HepG2 (cell line): ENCODE measurements at regions not wholly inside any gene's neighbourhood (a gene's known extent, or its start where the extent isn't known, plus 50 kb on each side); places are given as distances from the start of the nearest gene placed in this dataset.

Experiments used
- ATAC-seq: fragments of 200-7000 bp; cut with Tn5 transposase; 3 replicates; pipeline ENCODE4 v1.9.1; 2020; ENCODE audit warnings: mild to moderate bottlenecking, moderate library complexity
- BruUV-seq: library from RNA; stranded (reverse); fragments of 400-500 nt; replicated peaks from 2 replicates; lab custom pipeline; 2021; lab: Mats Ljungman, UMichigan
- CTCF ChIA-PET: fragments of 300-600 bp; formaldehyde crosslinking; extraction: SDS; loops from one replicate; lab custom pipeline; 2021; ENCODE audit warnings: low total read pairs, inconsistent platforms, low intra/inter-chr PET ratio; lab: Yijun Ruan, JAX
- POLR2A ChIA-PET: fragments of 350-600 bp; sonication (Branson Sonifier 250); formaldehyde crosslinking; loops from one replicate; lab custom pipeline; 2020; ENCODE audit warnings: antibody characterized with exemption, inconsistent platforms; lab: Yijun Ruan, JAX
- DNase-seq: peaks from one replicate; pipeline ENCODE4 v3.0.0-alpha.2; 2015; ENCODE audit warnings: low spot score
- FAIRE-seq: peaks from 3 replicates; lab custom pipeline; 2011; peaks lifted over from hg19 to GRCh38; lab: Jason Lieb, UNC
- H2AFZ ChIP-seq: one replicate; pipeline ENCODE4 v1.6.1; 2011; ENCODE audit warnings: low read length, inconsistent platforms
- H3K27ac ChIP-seq: fragments of 300-600 bp; 3 replicates; pipeline ENCODE4 v1.8.0; 2011; ENCODE audit warnings: mixed run types, mild to moderate bottlenecking, mixed read lengths, low read length, inconsistent platforms; ENCODE audit not compliant: insufficient read depth; ENCODE audit errors: extremely low read length
- H3K27me3 ChIP-seq, 2 experiments: fragments of 200-600 bp in 1 of 2; 2 replicates in 1 of 2; 3 replicates in 1 of 2; pipeline versions ENCODE4 v1.6.0 to v1.8.0; 2011; ENCODE audit warnings: low read length in 2 of 2, mild to moderate bottlenecking in 2 of 2, moderate library complexity in 2 of 2, inconsistent platforms in 1 of 2; ENCODE audit not compliant: insufficient read depth in 2 of 2, control insufficient read depth in 1 of 2
- H3K36me3 ChIP-seq, 2 experiments: fragments of 200-600 bp in 1 of 2; replicated peaks in 1 of 2; 2 replicates in 1 of 2; 3 replicates in 1 of 2; pipeline versions ENCODE4 v1.5.1 to v1.8.0; 2011; ENCODE audit warnings: low read length in 2 of 2, inconsistent platforms in 1 of 2; ENCODE audit not compliant: insufficient read depth in 2 of 2, control insufficient read depth in 1 of 2
- H3K4me1 ChIP-seq: 2 replicates; pipeline ENCODE4 v1.5.1; 2012; ENCODE audit warnings: low read length, inconsistent platforms; ENCODE audit not compliant: insufficient read depth
- H3K4me2 ChIP-seq: 2 replicates; pipeline ENCODE4 v1.6.0; 2011; ENCODE audit warnings: low read depth, low read length, inconsistent platforms
- H3K4me3 ChIP-seq, 3 experiments: fragments of 200-600 bp in 1 of 3; sonication (generic), shearing (Covaris generic) in 1 of 3; replicated peaks in 1 of 3; 2 replicates each; pipeline ENCODE4 v1.5.1; 2011 to 2016; ENCODE audit warnings: low read length in 3 of 3, inconsistent platforms in 2 of 3, low read depth in 2 of 3, mild to moderate bottlenecking in 2 of 3, control low read depth in 1 of 3, mixed read lengths in 1 of 3; ENCODE audit not compliant: insufficient read depth in 1 of 3
- H3K79me2 ChIP-seq: one replicate; pipeline ENCODE4 v1.6.1; 2011; ENCODE audit warnings: low read length, inconsistent platforms; ENCODE audit not compliant: insufficient read depth
- H3K9ac ChIP-seq: 2 replicates; pipeline ENCODE4 v1.6.0; 2011; ENCODE audit warnings: mild to moderate bottlenecking, low read depth, low read length, inconsistent platforms; ENCODE audit not compliant: insufficient read depth
- H3K9me3 ChIP-seq: 2 replicates; pipeline ENCODE4 v1.5.1; 2012; ENCODE audit warnings: mild to moderate bottlenecking, low read length
- H4K20me1 ChIP-seq: 2 replicates; pipeline ENCODE4 v1.6.0; 2011; ENCODE audit warnings: inconsistent platforms, mild to moderate bottlenecking, low read length, moderate library complexity; ENCODE audit not compliant: insufficient read depth
- ARNTL ChIP-seq: sonication (generic); formaldehyde crosslinking; IDR thresholded peaks from 2 replicates; pipeline ENCODE4 v1.4.0; 2020; ENCODE audit warnings: mild to moderate bottlenecking, missing genetic modification reagents
- CCDC6 ChIP-seq: sonication (generic); formaldehyde crosslinking; IDR thresholded peaks from 2 replicates; pipeline ENCODE4 v1.8.1; 2022; ENCODE audit warnings: mild to moderate bottlenecking, missing genetic modification reagents, moderate library complexity
- EHMT2 ChIP-seq: fragments of 200-600 bp; sonication (generic); IDR thresholded peaks from 2 replicates; pipeline ENCODE4 v1.7.0; 2017; ENCODE audit warnings: antibody characterized with exemption, low read depth, low read length, borderline replicate concordance
- HNRNPH1 ChIP-seq: fragments of 200-400 bp; formaldehyde crosslinking; optimal IDR thresholded peaks from 2 replicates; pipeline ENCODE3; 2017; ENCODE audit warnings: mild to moderate bottlenecking, low read depth, low read length
- HNRNPK ChIP-seq: fragments of 200-400 bp; formaldehyde crosslinking; IDR thresholded peaks from 2 replicates; pipeline ENCODE4 v1.6.1; 2018; ENCODE audit warnings: low read length, low read depth, moderate library complexity, mild to moderate bottlenecking; ENCODE audit not compliant: poor library complexity, severe bottlenecking
- HOXD1 ChIP-seq: sonication (generic); formaldehyde crosslinking; IDR thresholded peaks from 2 replicates; pipeline ENCODE4 v1.5.0; 2020; ENCODE audit warnings: missing genetic modification reagents
- JARID2 ChIP-seq: sonication (generic); formaldehyde crosslinking; IDR thresholded peaks from 2 replicates; pipeline ENCODE4 v1.8.1; 2023; ENCODE audit warnings: missing genetic modification reagents, inconsistent platforms; ENCODE audit not compliant: insufficient replicate concordance
- KDM5A ChIP-seq: fragments of 200-600 bp; sonication (generic); IDR thresholded peaks from 2 replicates; pipeline ENCODE4 v1.7.0; 2018; ENCODE audit warnings: antibody characterized with exemption, mild to moderate bottlenecking, low read length, borderline replicate concordance
- KLF9 ChIP-seq: IDR thresholded peaks from 2 replicates; pipeline ENCODE4 v1.6.1; 2016; ENCODE audit warnings: low read depth
- MTERF4 ChIP-seq: sonication (generic); formaldehyde crosslinking; IDR thresholded peaks from 2 replicates; pipeline ENCODE4 v1.8.0; 2023; ENCODE audit warnings: mild to moderate bottlenecking, missing genetic modification reagents
- NFAT5 ChIP-seq: sonication (generic); formaldehyde crosslinking; IDR thresholded peaks from 2 replicates; pipeline ENCODE4 v1.4.0; 2020; ENCODE audit warnings: missing genetic modification reagents
- NFYB ChIP-seq: sonication (generic); formaldehyde crosslinking; IDR thresholded peaks from 2 replicates; pipeline ENCODE4 v1.4.0; 2020; ENCODE audit warnings: missing genetic modification reagents
- PRPF4 ChIP-seq: fragments of 200-400 bp; formaldehyde crosslinking; IDR thresholded peaks from 2 replicates; pipeline ENCODE4 v1.6.1; 2016; ENCODE audit warnings: low read length, low read depth; ENCODE audit not compliant: poor library complexity, severe bottlenecking
- ZBTB26 ChIP-seq: IDR thresholded peaks from 2 replicates; pipeline ENCODE4 v1.6.1; 2016; ENCODE audit warnings: missing compliant biosample characterization, missing genetic modification reagents, borderline replicate concordance
- ZNF207 ChIP-seq: fragments of 450-650 bp; IDR thresholded peaks from 2 replicates; pipeline ENCODE4 v1.6.1; 2016; ENCODE audit warnings: antibody characterized with exemption, borderline replicate concordance
- ZNF549 ChIP-seq: sonication (generic); formaldehyde crosslinking; IDR thresholded peaks from 2 replicates; pipeline ENCODE4 v1.5.0; 2020; ENCODE audit warnings: missing genetic modification reagents
- ZNF614 ChIP-seq: IDR thresholded peaks from 2 replicates; pipeline ENCODE4 v1.6.1; 2018; ENCODE audit warnings: missing biosample characterization, missing genetic modification reagents, inconsistent platforms, borderline replicate concordance
- ZNF883 ChIP-seq: sonication (generic); formaldehyde crosslinking; IDR thresholded peaks from 2 replicates; pipeline ENCODE4 v1.5.1; 2020; ENCODE audit warnings: mild to moderate bottlenecking, missing genetic modification reagents; ENCODE audit errors: not compliant biosample characterization
- WGBS: methylation state at CpG from one replicate; pipeline ENCODE4 v1.1.6; 2017; ENCODE audit warnings: low lambda C conversion rate; 5-methylcytosine and 5-hydroxymethylcytosine counted together
- in situ Hi-C: cut with HindIII; loops from 2 replicates; pipeline ENCODE4 v1.10.0; 2017; ENCODE audit warnings: low pct_unique_long_range_greater_than_20kb; ENCODE audit not compliant: extremely low pct_ligation_motif_present
- intact Hi-C: fragments of 100-400 bp; cut with micrococcal nuclease; formaldehyde crosslinking; loops from one replicate; pipeline ENCODE4 v1.10.0; 2022; ENCODE audit not compliant: unreplicated experiment

GRCh38 chr5:133709209-133709725, 96.9 kb upstream of the FSTL4 start:
- ATAC-seq: no peak
- Histone ChIP-seq H3K4me2 (no peak overlapping the region), H3K36me3 (no peaks in the 10 kb centered on the region), H3K4me3 (no peak overlapping the region), H3K79me2 (no peaks in the 10 kb centered on the region), H3K27ac (no peak overlapping the region), H3K9ac (no peak overlapping the region), H3K9me3 (no peaks in the 10 kb centered on the region), H2AFZ (no peak overlapping the region), H3K27me3 (peaks cover 0 to 4% of the 10 kb centered on the region in 2 experiments; a peak in 1 of 5 replicates), H4K20me1 (no peaks in the 10 kb centered on the region), H3K4me1 (no peaks in the 10 kb centered on the region)
- no peak for TF ChIP-seq HOXD1 (CRISPR knock-in tag)
- TF ChIP-seq HNRNPK: no peak
- TF ChIP-seq PRPF4: no peak
- TF ChIP-seq KDM5A: no peak
- TF ChIP-seq MTERF4 (CRISPR knock-in tag): no peak
- no peak for TF ChIP-seq CCDC6 (CRISPR knock-in tag)
- no peak for TF ChIP-seq ZNF549 (CRISPR knock-in tag)
- no peak for TF ChIP-seq KLF9 (CRISPR knock-in tag)
- no peak for TF ChIP-seq HNRNPH1
- no peak for TF ChIP-seq EHMT2
- no peak for TF ChIP-seq NFAT5 (CRISPR knock-in tag)
- TF ChIP-seq ZBTB26 (CRISPR knock-in tag): no peak
- TF ChIP-seq JARID2 (CRISPR knock-in tag): no peak
- TF ChIP-seq ZNF614 (CRISPR knock-in tag): no peak
- no peak for TF ChIP-seq ZNF883
- no peak for TF ChIP-seq ARNTL (CRISPR knock-in tag)
- TF ChIP-seq ZNF207: no peak
- TF ChIP-seq NFYB (CRISPR knock-in tag): no peak
- POLR2A ChIA-PET: no interaction called here
- no TSS peak for BruUV-seq
- WGBS: 0% methylated on average over 2 of the region's 2 CpGs
- in situ Hi-C loops (no loop called here), intact Hi-C loops (no loop called here)
- no peak for DNase-seq
- CTCF ChIA-PET: no interaction called here
- FAIRE-seq: no peak
